ENCODE measurements at regions not wholly inside any gene's neighbourhood (a gene's known extent, or its start where the extent isn't known, plus 50 kb on each side); places are given as distances from the start of the nearest gene placed in this dataset.

GRCh38 chr16:59113004-59113670 lies 379.0 kb upstream of the GOT2 start:
- TF ChIP-seq CTCF (IDR thresholded peaks at IDR 0.05; ENCODE audit: low read depth, low read length, poor library complexity, severe bottlenecking) (no peak), EZH2phosphoT487 (IDR thresholded peaks at IDR 0.05; ENCODE audit: borderline replicate concordance, low read length) (no peak)

Measured in DOHH2 (cell line).